Activated naive CD4-positive, alpha-beta T cell treated with anti-CD3 and anti-CD28 coated beads, Interleukin-2, amount 10 ng/mL, durations not matched to agents 7 days and 5 days (primary cell): ENCODE measurements at regions not wholly inside any gene's neighbourhood (a gene's known extent, or its start where the extent isn't known, plus 50 kb on each side); places are given as distances from the start of the nearest gene placed in this dataset.

Source experiments
- CTCF ChIA-PET: fragments of 350-600 bp; sonication (Branson Sonifier 250); formaldehyde crosslinking; loops from one replicate; lab custom pipeline; 2021; ENCODE audit warnings: antibody characterized with exemption; lab: Charles Lee
- DNase-seq: peaks from one replicate; pipeline ENCODE4 v3.0.0-alpha.2; 2020
- H3K27ac Mint-ChIP-seq: one replicate; pipeline ENCODE4 v1.8.0; 2021; ENCODE audit warnings: mild to moderate bottlenecking, moderate library complexity, mixed read lengths
- H3K27me3 Mint-ChIP-seq: one replicate; pipeline ENCODE4 v1.8.0; 2021; ENCODE audit warnings: mild to moderate bottlenecking, mixed read lengths
- H3K36me3 Mint-ChIP-seq: one replicate; pipeline ENCODE4 v1.8.0; 2021; ENCODE audit warnings: mixed read lengths
- H3K4me1 Mint-ChIP-seq: one replicate; pipeline ENCODE4 v1.8.0; 2021; ENCODE audit warnings: mixed read lengths
- H3K4me3 Mint-ChIP-seq: one replicate; pipeline ENCODE4 v1.8.0; 2021; ENCODE audit warnings: mild to moderate bottlenecking, moderate library complexity, mixed read lengths
- H3K9me3 Mint-ChIP-seq: one replicate; pipeline ENCODE4 v1.8.0; 2021; ENCODE audit warnings: mixed read lengths

GRCh38 chr3:16658004-16658924, 53.0 kb upstream of the DAZL start:
- no peaks in the 10 kb centered on the region for H3K36me3 Mint-ChIP-seq
- H3K27me3 Mint-ChIP-seq: peaks cover 17% of the 10 kb centered on the region
- H3K4me1 Mint-ChIP-seq: no peaks in the 10 kb centered on the region

GRCh38 chr3:16658925-16659793, 53.9 kb upstream of the DAZL start:
- CTCF ChIA-PET: no interaction called here
- H3K27ac Mint-ChIP-seq: no peak overlapping the region
- H3K36me3 Mint-ChIP-seq: no peaks in the 10 kb centered on the region
- H3K27me3 Mint-ChIP-seq: peaks cover 23% of the 10 kb centered on the region
- DNase-seq: no peak
- H3K4me1 Mint-ChIP-seq: no peaks in the 10 kb centered on the region
- H3K9me3 Mint-ChIP-seq: no peaks in the 10 kb centered on the region
- no peak overlapping the region for H3K4me3 Mint-ChIP-seq

More at GRCh38 chr3:16658004-16658924, 53.0 kb upstream of the DAZL start:
- DNase-seq: no peak
- Mint-ChIP-seq H3K9me3 (no peaks in the 10 kb centered on the region), H3K4me3 (no peak overlapping the region), H3K27ac (no peak overlapping the region)
- CTCF ChIA-PET: no interaction called here

- Mint-ChIP-seq H3K4me3 (no peak overlapping the region), H3K27me3 (peaks cover 25% of the 10 kb centered on the region), H3K36me3 (no peaks in the 10 kb centered on the region), H3K4me1 (no peaks in the 10 kb centered on the region), H3K27ac (no peak overlapping the region), H3K9me3 (no peaks in the 10 kb centered on the region)
- no peak for DNase-seq
- CTCF ChIA-PET: no interaction called here
Observed at GRCh38 chr3:16663854-16664712, 58.9 kb upstream of the DAZL start.

GRCh38 chr3:16665282-16665741, 60.1 kb upstream of the DAZL start:
- CTCF ChIA-PET: no interaction called here

GRCh38 chr3:16666206-16666605, 61.0 kb upstream of the DAZL start:
- Mint-ChIP-seq H3K27ac (no peak overlapping the region), H3K9me3 (no peaks in the 10 kb centered on the region), H3K4me3 (no peak overlapping the region), H3K27me3 (peaks cover 17% of the 10 kb centered on the region), H3K36me3 (no peaks in the 10 kb centered on the region), H3K4me1 (no peaks in the 10 kb centered on the region)
- CTCF ChIA-PET: no interaction called here
- no peak for DNase-seq

More at GRCh38 chr3:16665282-16665741, 60.1 kb upstream of the DAZL start:
- Mint-ChIP-seq H3K27me3 (peaks cover 24% of the 10 kb centered on the region), H3K4me1 (no peaks in the 10 kb centered on the region), H3K36me3 (no peaks in the 10 kb centered on the region), H3K27ac (no peak overlapping the region), H3K4me3 (no peak overlapping the region), H3K9me3 (no peaks in the 10 kb centered on the region)
- no peak for DNase-seq

- CTCF ChIA-PET: no interaction called here
- H3K9me3 Mint-ChIP-seq: no peaks in the 10 kb centered on the region
- no peak overlapping the region for H3K4me3 Mint-ChIP-seq
- H3K36me3 Mint-ChIP-seq: no peaks in the 10 kb centered on the region
- H3K27ac Mint-ChIP-seq: no peak overlapping the region
- DNase-seq: no peak
- no peaks in the 10 kb centered on the region for H3K4me1 Mint-ChIP-seq
- H3K27me3 Mint-ChIP-seq: peaks cover 17% of the 10 kb centered on the region
Observed at GRCh38 chr3:16667633-16668032, 62.4 kb upstream of the DAZL start.

- DNase-seq: no peak
- no peaks in the 10 kb centered on the region for H3K9me3 Mint-ChIP-seq
- H3K27ac Mint-ChIP-seq: no peak overlapping the region
- no peaks in the 10 kb centered on the region for H3K4me1 Mint-ChIP-seq
- no peaks in the 10 kb centered on the region for H3K36me3 Mint-ChIP-seq
- CTCF ChIA-PET: interaction anchor here (0.6 kb wide), 1 partner anchor 68 kb away, joined by 3 read pairs; no protein-coding TSS in a partner anchor
- H3K27me3 Mint-ChIP-seq: peaks cover 11% of the 10 kb centered on the region
- no peak overlapping the region for H3K4me3 Mint-ChIP-seq
Observed at GRCh38 chr3:16668776-16669545, 63.7 kb upstream of the DAZL start.

GRCh38 chr3:16670191-16670590, 65.0 kb upstream of the DAZL start:
- Mint-ChIP-seq H3K9me3 (no peaks in the 10 kb centered on the region), H3K27me3 (peaks cover 4% of the 10 kb centered on the region), H3K36me3 (no peaks in the 10 kb centered on the region), H3K4me3 (no peak overlapping the region), H3K4me1 (no peaks in the 10 kb centered on the region), H3K27ac (no peak overlapping the region)
- DNase-seq: no peak
- CTCF ChIA-PET: no interaction called here

- no peak overlapping the region for H3K27ac Mint-ChIP-seq
- H3K4me1 Mint-ChIP-seq: no peaks in the 10 kb centered on the region
- peaks cover 4% of the 10 kb centered on the region for H3K27me3 Mint-ChIP-seq
- no peak for DNase-seq
- CTCF ChIA-PET: no interaction called here
- peaks cover 1% of the 10 kb centered on the region for H3K36me3 Mint-ChIP-seq
- H3K4me3 Mint-ChIP-seq: no peak overlapping the region
- peaks cover 8% of the 10 kb centered on the region for H3K9me3 Mint-ChIP-seq
Observed at GRCh38 chr3:16671690-16672089, 66.5 kb upstream of the DAZL start.

GRCh38 chr3:16673530-16673929, 68.3 kb upstream of the DAZL start:
- Mint-ChIP-seq H3K9me3 (peaks cover 8% of the 10 kb centered on the region), H3K27me3 (no peaks in the 10 kb centered on the region), H3K36me3 (peaks cover 1% of the 10 kb centered on the region), H3K4me3 (no peak overlapping the region), H3K27ac (no peak overlapping the region), H3K4me1 (no peaks in the 10 kb centered on the region)
- DNase-seq: no peak
- CTCF ChIA-PET: no interaction called here

GRCh38 chr3:16675805-16676204, 70.6 kb upstream of the DAZL start:
- Mint-ChIP-seq H3K36me3 (peaks cover 1% of the 10 kb centered on the region), H3K9me3 (peaks cover 8% of the 10 kb centered on the region), H3K27me3 (no peaks in the 10 kb centered on the region), H3K4me1 (no peaks in the 10 kb centered on the region), H3K27ac (no peak overlapping the region), H3K4me3 (no peak overlapping the region)
- CTCF ChIA-PET: no interaction called here
- DNase-seq: no peak

- CTCF ChIA-PET: no interaction called here
Observed at GRCh38 chr3:16686679-16687078, 81.5 kb upstream of the DAZL start.

GRCh38 chr3:16687221-16687620, 82.0 kb upstream of the DAZL start:
- H3K36me3 Mint-ChIP-seq: no peaks in the 10 kb centered on the region

More at GRCh38 chr3:16686679-16687078, 81.5 kb upstream of the DAZL start:
- Mint-ChIP-seq H3K4me3 (no peak overlapping the region), H3K27me3 (no peaks in the 10 kb centered on the region), H3K9me3 (no peaks in the 10 kb centered on the region), H3K36me3 (no peaks in the 10 kb centered on the region), H3K4me1 (no peaks in the 10 kb centered on the region), H3K27ac (no peak overlapping the region)
- no peak for DNase-seq

More at GRCh38 chr3:16687221-16687620, 82.0 kb upstream of the DAZL start:
- Mint-ChIP-seq H3K27me3 (no peaks in the 10 kb centered on the region), H3K27ac (no peak overlapping the region), H3K9me3 (no peaks in the 10 kb centered on the region), H3K4me1 (no peaks in the 10 kb centered on the region), H3K4me3 (no peak overlapping the region)
- no peak for DNase-seq
- CTCF ChIA-PET: interaction anchor here (0.6 kb wide), 1 partner anchor 1932 kb away, joined by 3 read pairs; no protein-coding TSS in a partner anchor
